ENCODE measurements at regions not wholly inside any gene's neighbourhood (a gene's known extent, or its start where the extent isn't known, plus 50 kb on each side); places are given as distances from the start of the nearest gene placed in this dataset.

DNA sequence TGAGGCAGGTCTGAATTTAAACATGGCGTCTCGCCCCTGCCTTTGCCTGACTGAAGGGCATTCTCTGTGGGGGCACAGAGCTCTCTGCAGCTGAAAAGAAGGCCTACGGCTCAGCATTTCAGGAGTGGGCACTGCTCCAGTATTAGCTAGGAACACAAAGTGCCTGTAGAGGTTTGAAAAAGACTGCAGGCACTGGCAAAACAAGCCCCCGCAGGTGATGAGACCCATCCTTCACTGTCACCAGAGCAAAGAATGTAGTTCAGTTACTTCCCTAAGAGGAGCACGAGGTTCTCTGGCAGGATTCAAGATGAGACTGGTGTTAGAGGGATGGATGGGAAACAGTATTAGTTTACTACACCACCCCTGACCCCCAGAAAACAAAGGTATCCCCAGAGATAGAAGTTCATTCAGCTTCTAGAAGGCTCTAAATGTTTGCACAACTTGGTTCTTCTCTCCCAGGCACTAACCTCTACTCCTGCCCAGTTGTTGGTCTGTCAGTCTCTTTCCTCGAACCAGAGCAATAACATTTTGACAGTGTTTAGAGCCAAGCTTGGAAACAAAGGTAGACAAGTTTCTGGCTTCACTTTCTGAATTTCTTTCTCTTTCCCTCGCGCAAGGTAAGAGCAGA, 101.9 kb upstream of the KCNE2 start:
- H3K27ac ChIP-seq: no peak overlapping the region
- TF ChIP-seq ZFX (IDR thresholded peaks at IDR 0.05): no peak
- TF ChIP-seq, protein P1, sequence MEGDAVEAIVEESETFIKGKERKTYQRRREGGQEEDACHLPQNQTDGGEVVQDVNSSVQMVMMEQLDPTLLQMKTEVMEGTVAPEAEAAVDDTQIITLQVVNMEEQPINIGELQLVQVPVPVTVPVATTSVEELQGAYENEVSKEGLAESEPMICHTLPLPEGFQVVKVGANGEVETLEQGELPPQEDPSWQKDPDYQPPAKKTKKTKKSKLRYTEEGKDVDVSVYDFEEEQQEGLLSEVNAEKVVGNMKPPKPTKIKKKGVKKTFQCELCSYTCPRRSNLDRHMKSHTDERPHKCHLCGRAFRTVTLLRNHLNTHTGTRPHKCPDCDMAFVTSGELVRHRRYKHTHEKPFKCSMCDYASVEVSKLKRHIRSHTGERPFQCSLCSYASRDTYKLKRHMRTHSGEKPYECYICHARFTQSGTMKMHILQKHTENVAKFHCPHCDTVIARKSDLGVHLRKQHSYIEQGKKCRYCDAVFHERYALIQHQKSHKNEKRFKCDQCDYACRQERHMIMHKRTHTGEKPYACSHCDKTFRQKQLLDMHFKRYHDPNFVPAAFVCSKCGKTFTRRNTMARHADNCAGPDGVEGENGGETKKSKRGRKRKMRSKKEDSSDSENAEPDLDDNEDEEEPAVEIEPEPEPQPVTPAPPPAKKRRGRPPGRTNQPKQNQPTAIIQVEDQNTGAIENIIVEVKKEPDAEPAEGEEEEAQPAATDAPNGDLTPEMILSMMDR (conservative IDR thresholded peaks at IDR 0.05): no peak

DNA sequence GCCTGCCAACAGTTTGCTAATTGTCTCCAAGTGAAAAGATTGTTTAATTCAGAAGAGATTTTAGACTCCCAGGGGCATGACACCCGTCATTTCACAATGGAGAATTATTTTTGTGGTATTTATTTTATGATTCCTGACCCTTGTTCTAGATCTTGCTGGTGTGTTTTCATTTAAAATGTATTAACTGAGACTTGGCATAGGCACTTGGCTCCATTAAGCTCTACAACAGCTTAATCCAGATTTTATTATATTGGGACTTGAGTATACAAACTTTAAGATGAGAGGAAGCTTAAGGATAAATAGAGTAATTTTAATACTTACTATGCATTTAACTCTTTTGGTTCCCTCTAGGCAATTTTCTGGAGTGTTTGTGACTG, 101.3 kb upstream of the KCNE2 start:
- TF ChIP-seq, protein P1 (conservative IDR thresholded peaks at IDR 0.05): no peak
- no peak for TF ChIP-seq ZFX (IDR thresholded peaks at IDR 0.05)
- H3K27ac ChIP-seq: no peak overlapping the region

DNA sequence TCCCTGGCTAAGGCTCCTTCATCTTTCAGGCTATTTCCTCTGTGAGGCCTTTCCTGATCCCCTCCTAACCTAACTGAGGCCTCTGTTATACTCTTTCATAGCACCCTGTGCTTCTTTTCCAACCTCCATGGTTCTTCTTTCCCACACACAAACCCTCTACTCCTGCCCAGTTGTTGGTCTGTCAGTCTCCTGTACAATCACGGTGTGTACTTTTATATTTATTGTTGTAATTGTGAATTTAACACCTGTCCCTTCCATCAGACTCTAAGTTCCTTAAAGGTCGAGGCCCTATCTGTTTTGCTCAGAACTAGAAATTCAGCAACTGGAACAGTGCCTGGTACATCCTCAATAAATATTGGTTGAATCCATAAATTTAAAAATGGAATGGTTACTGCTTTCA, 100.2 kb upstream of the KCNE2 start:
- no peak overlapping the region for H3K27ac ChIP-seq
- no peak for TF ChIP-seq ZFX (IDR thresholded peaks at IDR 0.05)
- TF ChIP-seq, protein P1 (conservative IDR thresholded peaks at IDR 0.05): no peak

DNA sequence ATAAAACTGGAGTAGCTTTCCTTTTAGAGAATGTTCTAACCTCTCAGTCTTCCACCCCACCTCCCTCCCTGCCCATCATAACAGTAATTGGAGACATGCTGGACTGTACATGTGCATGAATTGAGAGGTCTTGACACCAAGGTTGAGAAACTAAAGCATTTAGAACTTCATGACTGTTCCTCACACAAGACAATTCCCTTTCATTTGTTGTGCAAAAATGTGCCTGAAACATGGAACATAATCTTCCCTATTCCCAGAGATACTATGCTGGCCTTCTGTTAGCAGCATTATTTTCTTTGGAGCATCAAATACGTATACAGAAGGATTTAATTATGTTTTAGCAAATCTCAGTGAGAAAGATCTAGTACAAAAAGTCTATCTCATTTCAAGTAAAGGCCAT, 97.5 kb upstream of the KCNE2 start:
- TF ChIP-seq, protein P1 (conservative IDR thresholded peaks at IDR 0.05): no peak
- TF ChIP-seq ZFX (IDR thresholded peaks at IDR 0.05): no peak
- no peak overlapping the region for H3K27ac ChIP-seq

DNA sequence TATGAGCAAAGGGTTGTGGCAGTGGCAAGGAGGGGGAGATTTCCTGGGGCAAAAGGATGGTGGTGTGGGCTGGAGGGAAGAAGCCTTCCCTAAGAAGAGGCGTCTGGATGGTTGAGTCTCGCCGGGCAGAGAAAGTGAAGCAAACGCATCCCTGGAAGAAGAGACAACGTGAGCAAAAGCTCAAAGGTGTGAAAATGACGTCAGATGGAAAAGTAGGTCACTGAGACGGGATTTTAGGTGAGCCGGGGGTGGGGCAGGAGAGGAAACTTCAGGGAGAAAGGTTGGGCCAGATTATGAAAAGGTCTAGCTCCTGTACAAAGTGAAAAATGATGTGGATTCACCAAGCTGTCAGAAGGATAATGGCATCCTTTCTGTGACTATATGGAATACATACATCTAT, 95.3 kb upstream of the KCNE2 start:
- TF ChIP-seq ZFX (IDR thresholded peaks at IDR 0.05): no peak
- TF ChIP-seq, protein P1 (conservative IDR thresholded peaks at IDR 0.05): no peak
- H3K27ac ChIP-seq: no peak overlapping the region

DNA sequence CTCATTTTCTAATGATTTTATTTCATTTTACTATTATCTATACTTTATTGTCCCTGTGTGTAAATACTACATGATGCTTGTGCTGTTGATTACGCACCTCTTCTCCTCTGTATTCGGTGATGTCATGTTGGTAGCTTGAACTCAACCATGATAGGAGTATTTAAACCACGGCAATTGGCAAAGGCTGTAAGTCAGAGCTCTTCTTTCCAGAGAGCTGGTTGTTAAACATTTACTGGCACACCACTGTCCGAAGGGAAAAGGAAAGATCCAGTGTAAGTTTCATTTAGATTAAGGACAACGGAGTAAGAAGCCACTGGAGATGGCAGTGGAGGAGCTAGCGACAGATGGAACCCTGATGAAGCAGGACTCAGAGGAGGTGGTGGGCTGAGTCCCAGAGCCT, 93.4 kb upstream of the KCNE2 start:
- no peak overlapping the region for H3K27ac ChIP-seq

DNA sequence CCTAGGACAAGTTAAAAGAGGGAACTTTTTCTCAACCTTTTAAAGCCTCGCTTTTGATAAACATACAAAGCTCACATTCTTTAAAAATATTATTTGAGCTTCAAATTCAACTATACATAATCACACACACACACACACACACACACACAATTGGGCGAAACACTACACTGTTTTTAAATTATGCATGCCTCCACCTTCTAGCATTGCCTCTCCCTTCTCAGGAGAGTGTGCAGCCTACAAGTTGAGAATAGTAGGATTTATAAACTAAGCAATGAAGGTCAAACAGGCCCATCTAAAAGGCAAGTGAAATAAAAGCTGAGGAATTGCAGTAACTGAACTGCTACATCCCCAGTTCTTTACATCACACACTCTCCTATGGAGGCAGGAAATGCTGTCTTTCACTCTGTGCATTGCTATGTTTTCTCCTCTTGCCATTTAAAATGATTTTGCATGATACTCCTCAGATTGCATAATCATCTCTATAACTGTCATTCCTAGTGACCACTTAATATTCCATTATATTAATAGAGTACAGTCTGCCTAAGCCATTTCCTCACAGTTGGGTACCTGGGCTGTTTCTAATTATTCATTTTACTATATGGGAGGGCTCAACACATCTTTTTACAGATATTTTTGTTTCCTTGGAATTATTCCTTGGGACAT, 92.5 kb upstream of the KCNE2 start:
- H3K27ac ChIP-seq: no peak overlapping the region
- TF ChIP-seq ZFX (IDR thresholded peaks at IDR 0.05): no peak
- TF ChIP-seq, protein P1 (conservative IDR thresholded peaks at IDR 0.05): no peak

More for the DNA sequence above, 93.4 kb upstream of the KCNE2 start:
- TF ChIP-seq, protein P1 (conservative IDR thresholded peaks at IDR 0.05): no peak
- no peak for TF ChIP-seq ZFX (IDR thresholded peaks at IDR 0.05)
